SK-N-MC (cell line): ENCODE measurements at regions not wholly inside any gene's neighbourhood (a gene's known extent, or its start where the extent isn't known, plus 50 kb on each side); places are given as distances from the start of the nearest gene placed in this dataset.

Source experiments
- EZH2 ChIP-seq: fragments of 200-600 bp; sonication (generic); IDR thresholded peaks from one replicate; pipeline ENCODE4 v1.6.1; 2017; ENCODE audit warnings: antibody characterized with exemption
- FOXP2 ChIP-seq: optimal IDR thresholded peaks from 2 replicates; pipeline ENCODE3; 2011; ENCODE audit warnings: mild to moderate bottlenecking, moderate library complexity; ENCODE audit not compliant: insufficient read depth; ENCODE audit errors: extremely low read length, control extremely low read depth
- POLR2AphosphoS5 ChIP-seq: IDR thresholded peaks from 2 replicates; pipeline ENCODE4 v1.6.1; 2012; ENCODE audit warnings: mild to moderate bottlenecking, low read depth, low read length, borderline replicate concordance

- TF ChIP-seq EZH2 (no peak), FOXP2 (no peak), POLR2AphosphoS5 (no peak)
Measured at GRCh38 chr3:163622384-163622783, 1455.9 kb downstream of the SI start.
